ENCODE measurements at regions not wholly inside any gene's neighbourhood (a gene's known extent, or its start where the extent isn't known, plus 50 kb on each side); places are given as distances from the start of the nearest gene placed in this dataset.

DNA sequence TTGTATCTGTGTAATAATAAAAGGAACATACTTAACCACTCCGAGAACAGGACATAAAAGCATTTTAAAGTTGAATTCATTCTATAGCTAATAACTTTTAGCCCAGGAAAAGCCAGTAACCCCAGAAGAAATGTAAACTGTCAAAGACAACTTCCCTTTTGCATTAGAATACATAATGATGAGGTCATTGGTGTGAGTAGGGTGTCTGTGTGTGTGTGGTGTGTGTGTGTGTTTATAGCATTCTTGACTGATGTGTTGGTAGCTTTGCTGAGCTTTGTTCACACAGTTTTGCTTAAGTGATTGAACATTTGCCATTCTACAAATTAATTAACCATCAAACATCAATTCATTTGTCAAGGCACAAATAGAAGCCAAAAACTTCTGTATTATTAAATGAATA lies 559.6 kb downstream of the ARAP2 start:
- TF ChIP-seq EZH2phosphoT487 (IDR thresholded peaks at IDR 0.05; ENCODE audit: insufficient read depth, low read depth) (no peak), EZH2 (IDR thresholded peaks at IDR 0.05; ENCODE audit: insufficient read depth, poor library complexity, severe bottlenecking) (no peak)
